HAP-1 (cell line): ENCODE measurements at regions not wholly inside any gene's neighbourhood (a gene's known extent, or its start where the extent isn't known, plus 50 kb on each side); places are given as distances from the start of the nearest gene placed in this dataset.

Experiments used
- DNase-seq, 2 experiments: peaks; one replicate each; pipeline ENCODE4 v3.0.0-alpha.2; 2016 to 2020; ENCODE audit warnings: low spot score in 2 of 2
- H3K27me3 ChIP-seq: fragments of 250-450 bp; sonication (Bioruptor Pico); 2 replicates; pipeline ENCODE4 v1.5.1; 2020; ENCODE audit warnings: low read depth, mild to moderate bottlenecking, moderate library complexity
- H3K36me3 ChIP-seq: fragments of 250-450 bp; sonication (Bioruptor Pico); replicated peaks from 2 replicates; pipeline ENCODE4 v1.5.1; 2020; ENCODE audit warnings: mild to moderate bottlenecking
- H3K4me1 ChIP-seq: fragments of 250-450 bp; sonication (Bioruptor Pico); 2 replicates; pipeline ENCODE4 v1.5.1; 2020; ENCODE audit warnings: mild to moderate bottlenecking
- H3K4me3 ChIP-seq: fragments of 250-450 bp; sonication (Bioruptor Pico); 2 replicates; pipeline ENCODE4 v1.5.1; 2020; ENCODE audit warnings: mild to moderate bottlenecking, moderate library complexity
- H3K9me3 ChIP-seq: fragments of 250-450 bp; sonication (Bioruptor Pico); 2 replicates; pipeline ENCODE4 v1.5.1; 2020; ENCODE audit warnings: mild to moderate bottlenecking, moderate library complexity
- in situ Hi-C: fragments of 300-500 bp; cut with MboI; formaldehyde crosslinking; loops from 3 replicates; pipeline ENCODE4 v1.14.3; 2020; ENCODE audit warnings: low sequenced_read_pairs, inconsistent platforms, mixed read lengths

DNA sequence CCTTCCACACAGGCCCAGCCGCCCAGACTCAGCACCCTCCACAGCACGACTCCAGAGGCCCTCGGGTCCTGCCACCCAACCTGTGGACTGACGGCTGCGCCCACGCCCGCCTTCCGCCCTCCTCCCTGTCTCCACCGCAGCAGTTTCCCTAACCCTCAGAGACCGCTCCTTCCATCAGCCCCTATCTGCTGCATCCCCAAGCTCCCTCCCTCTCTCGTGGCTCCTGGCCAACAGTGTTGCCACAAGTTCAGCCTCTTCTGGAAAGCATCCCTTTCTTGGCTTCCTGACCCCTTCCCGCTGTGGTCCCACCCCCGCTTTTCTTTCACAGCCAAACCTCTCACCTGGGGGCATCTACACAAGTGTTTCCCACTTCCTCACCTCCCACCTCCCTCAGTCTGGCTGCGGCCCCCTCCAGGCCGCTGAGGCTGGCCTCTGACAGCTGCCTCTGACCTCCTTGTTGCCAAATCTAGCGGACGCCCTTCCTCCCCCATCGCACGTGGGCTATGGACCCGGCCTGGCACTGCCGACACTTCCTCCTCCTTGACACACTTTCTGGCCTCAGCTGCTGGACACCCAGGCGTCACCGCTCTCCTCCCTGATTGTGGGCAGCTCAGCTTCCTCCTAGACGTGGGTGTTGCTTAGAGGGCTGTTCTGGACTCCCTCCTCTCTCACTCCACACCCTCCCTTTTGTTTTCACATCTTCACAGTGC lies 168.8 kb upstream of the TLE3 start:
- no peaks in the 10 kb centered on the region for H3K36me3 ChIP-seq
- H3K9me3 ChIP-seq = no peaks in the 10 kb centered on the region
- no peak for DNase-seq
- no peaks in the 10 kb centered on the region for H3K27me3 ChIP-seq
- no peak overlapping the region for H3K4me3 ChIP-seq
- H3K4me1 ChIP-seq = peaks cover 3% of the 10 kb centered on the region
- in situ Hi-C loops = no loop called here

- Histone ChIP-seq H3K27me3 (no peaks in the 10 kb centered on the region), H3K4me1 (peaks cover 3% of the 10 kb centered on the region), H3K9me3 (no peaks in the 10 kb centered on the region), H3K4me3 (no peak overlapping the region), H3K36me3 (no peaks in the 10 kb centered on the region)
- in situ Hi-C loops = no loop called here
- DNase-seq = no peak
These were observed 168.3 kb upstream of the TLE3 start for GRCh38 chr15:70265986-70266385.

GRCh38 chr15:70265466-70265978 lies 167.8 kb upstream of the TLE3 start:
- H3K9me3 ChIP-seq = no peaks in the 10 kb centered on the region
- no peaks in the 10 kb centered on the region for H3K27me3 ChIP-seq
- no peaks in the 10 kb centered on the region for H3K36me3 ChIP-seq
- H3K4me1 ChIP-seq = peaks cover 3% of the 10 kb centered on the region
- in situ Hi-C loops = no loop called here
- no peak for DNase-seq
- H3K4me3 ChIP-seq = no peak overlapping the region

- Histone ChIP-seq H3K4me1 (peaks cover 3% of the 10 kb centered on the region), H3K27me3 (no peaks in the 10 kb centered on the region), H3K36me3 (no peaks in the 10 kb centered on the region), H3K4me3 (no peak overlapping the region), H3K9me3 (no peaks in the 10 kb centered on the region)
- in situ Hi-C loops = no loop called here
- DNase-seq = no peak
These were observed 167.2 kb upstream of the TLE3 start for GRCh38 chr15:70264738-70265465.

- no peak overlapping the region for H3K4me3 ChIP-seq
- H3K4me1 ChIP-seq = peaks cover 3% of the 10 kb centered on the region
- H3K36me3 ChIP-seq = no peaks in the 10 kb centered on the region
- DNase-seq = peak in 1 of 2 experiments; percentile 52
- H3K9me3 ChIP-seq = no peaks in the 10 kb centered on the region
- in situ Hi-C loops = no loop called here
- H3K27me3 ChIP-seq = no peaks in the 10 kb centered on the region
These were observed 166.4 kb upstream of the TLE3 start for GRCh38 chr15:70264014-70264582.

- no peaks in the 10 kb centered on the region for H3K9me3 ChIP-seq
- H3K4me3 ChIP-seq = no peak overlapping the region
- in situ Hi-C loops = no loop called here
- DNase-seq = no peak
- no peaks in the 10 kb centered on the region for H3K27me3 ChIP-seq
- H3K4me1 ChIP-seq = peaks cover 3% of the 10 kb centered on the region
- no peaks in the 10 kb centered on the region for H3K36me3 ChIP-seq
These were observed 165.0 kb upstream of the TLE3 start for GRCh38 chr15:70262591-70263274.

DNA sequence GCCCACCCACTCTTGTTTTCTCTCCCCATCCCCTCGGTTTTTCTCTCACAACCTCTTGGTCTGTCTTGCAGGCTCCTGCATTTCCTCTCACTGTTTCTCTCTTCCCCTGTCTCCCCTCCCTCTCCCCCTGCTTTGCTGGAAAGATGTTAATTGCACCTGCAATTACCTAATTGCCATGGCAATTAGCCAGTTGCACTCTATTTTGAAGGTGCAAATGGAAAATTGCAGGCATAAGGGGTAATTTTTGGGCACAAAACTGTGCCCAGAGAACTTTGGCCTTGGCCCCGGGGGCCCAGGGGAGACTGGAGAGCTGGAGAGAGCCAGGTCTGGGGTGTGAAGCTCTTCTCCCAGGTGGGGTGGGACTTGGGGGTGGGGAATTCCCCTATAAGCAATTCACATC lies 164.5 kb upstream of the TLE3 start:
- Histone ChIP-seq H3K4me3 (no peak overlapping the region), H3K9me3 (no peaks in the 10 kb centered on the region; the same call in 1 of the 2 replicates), H3K36me3 (no peaks in the 10 kb centered on the region), H3K4me1 (peaks cover 3% of the 10 kb centered on the region), H3K27me3 (no peaks in the 10 kb centered on the region)
- in situ Hi-C loops = no loop called here
- no peak for DNase-seq

DNA sequence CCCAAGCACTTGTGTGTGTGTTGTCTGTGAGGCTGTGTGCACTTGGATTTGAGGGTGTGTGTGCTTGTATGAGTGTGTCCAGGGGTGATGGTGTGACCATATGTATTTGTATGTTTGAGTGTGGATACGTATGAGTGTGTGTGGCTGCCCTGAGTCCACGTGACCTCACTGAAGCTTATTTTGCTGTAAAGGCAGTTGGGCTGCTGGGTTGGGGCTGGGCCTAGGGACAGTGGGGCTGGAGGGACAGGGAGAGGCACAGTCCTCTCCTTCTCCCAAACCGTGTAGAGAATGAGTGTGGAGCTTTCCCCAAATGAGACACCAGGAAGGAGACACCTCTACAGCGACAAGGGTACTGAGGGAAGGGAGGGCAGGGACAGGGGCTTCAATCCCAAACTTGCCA lies 163.4 kb upstream of the TLE3 start:
- no peak overlapping the region for H3K4me3 ChIP-seq
- H3K4me1 ChIP-seq = peaks cover 3% of the 10 kb centered on the region
- no peak for DNase-seq
- in situ Hi-C loops = no loop called here
- peaks cover 3% of the 10 kb centered on the region; the same call in 1 of the 2 replicates for H3K27me3 ChIP-seq
- no peaks in the 10 kb centered on the region for H3K36me3 ChIP-seq
- no peaks in the 10 kb centered on the region; the same call in 1 of the 2 replicates for H3K9me3 ChIP-seq

GRCh38 chr15:70260580-70260979 lies 162.9 kb upstream of the TLE3 start:
- peaks cover 6% of the 10 kb centered on the region; the same call in 1 of the 2 replicates for H3K27me3 ChIP-seq
- DNase-seq = no peak
- H3K4me1 ChIP-seq = peaks cover 3% of the 10 kb centered on the region
- H3K36me3 ChIP-seq = no peaks in the 10 kb centered on the region
- in situ Hi-C loops = no loop called here
- H3K9me3 ChIP-seq = no peaks in the 10 kb centered on the region; the same call in 1 of the 2 replicates
- H3K4me3 ChIP-seq = no peak overlapping the region

- peak in 1 of 2 experiments; percentile 51 for DNase-seq
- Histone ChIP-seq H3K4me3 (no peak overlapping the region), H3K9me3 (no peaks in the 10 kb centered on the region; the same call in 1 of the 2 replicates), H3K27me3 (peaks cover 6% of the 10 kb centered on the region; the same call in 1 of the 2 replicates), H3K4me1 (peaks cover 3% of the 10 kb centered on the region), H3K36me3 (no peaks in the 10 kb centered on the region)
- in situ Hi-C loops = no loop called here
These were observed 162.2 kb upstream of the TLE3 start for GRCh38 chr15:70259640-70260508.

DNA sequence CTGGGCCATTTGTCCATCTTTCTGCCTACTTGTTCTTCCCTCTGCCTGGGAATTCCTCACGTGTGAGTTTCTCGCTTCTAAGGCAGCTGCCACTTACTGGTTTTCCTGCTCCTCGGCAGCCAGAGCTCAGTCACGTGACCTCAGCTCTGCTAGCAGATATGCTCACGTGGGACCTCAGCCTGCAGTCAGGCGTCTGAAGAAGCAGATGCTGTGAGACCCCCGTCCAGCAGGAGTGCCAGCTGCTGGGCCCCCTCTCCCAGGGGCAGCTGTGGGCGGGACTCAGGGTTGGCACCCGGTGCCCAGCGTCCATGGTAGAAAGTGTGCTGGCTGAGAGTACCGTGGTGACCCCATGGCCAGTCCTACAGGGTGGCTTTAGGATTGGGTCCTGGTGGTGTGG lies 161.3 kb upstream of the TLE3 start:
- Histone ChIP-seq H3K4me1 (peaks cover 1% of the 10 kb centered on the region), H3K4me3 (no peak overlapping the region), H3K27me3 (peaks cover 6% of the 10 kb centered on the region; the same call in 1 of the 2 replicates), H3K9me3 (no peaks in the 10 kb centered on the region; the same call in 1 of the 2 replicates), H3K36me3 (no peaks in the 10 kb centered on the region)
- peak in 1 of 2 experiments; percentile 44 for DNase-seq
- in situ Hi-C loops = no loop called here

DNA sequence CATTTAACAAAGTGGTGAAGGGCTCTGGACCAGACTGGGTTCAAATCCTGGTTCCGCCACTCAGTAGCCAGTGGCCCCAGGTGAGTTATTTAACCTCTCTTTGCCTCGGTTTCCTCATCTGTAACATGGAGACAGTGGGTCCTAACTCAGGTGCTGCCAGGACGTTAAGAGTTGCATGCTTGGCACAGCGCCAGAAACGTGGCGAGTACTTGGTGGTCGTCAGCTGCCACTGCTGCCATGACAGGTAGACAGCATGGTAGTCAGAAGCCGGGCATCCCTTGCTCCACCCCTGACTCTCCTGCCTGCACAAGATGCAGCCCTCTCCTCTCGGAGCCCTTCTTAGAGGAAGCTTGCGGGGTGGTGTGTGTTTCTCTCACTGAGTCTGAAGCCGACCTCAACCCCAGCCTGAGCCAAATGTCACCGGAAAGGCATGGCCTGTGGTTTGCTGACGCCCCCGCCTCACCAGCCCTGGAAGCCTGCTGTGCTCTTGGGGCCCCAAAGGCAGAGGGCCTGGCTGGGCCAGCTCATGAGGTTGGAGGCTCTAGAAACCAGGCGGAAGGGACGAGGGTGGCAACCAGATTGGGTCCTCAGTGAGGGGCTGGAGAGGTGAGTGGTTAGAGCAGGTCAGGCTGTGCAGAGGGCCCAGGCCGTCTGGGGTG lies 160.8 kb upstream of the TLE3 start:
- Histone ChIP-seq H3K4me1 (no peaks in the 10 kb centered on the region), H3K4me3 (no peak overlapping the region), H3K27me3 (peaks cover 6% of the 10 kb centered on the region; the same call in 1 of the 2 replicates), H3K9me3 (no peaks in the 10 kb centered on the region; the same call in 1 of the 2 replicates), H3K36me3 (no peaks in the 10 kb centered on the region)
- no peak for DNase-seq
- in situ Hi-C loops = no loop called here
